H1 (cell line): ENCODE measurements at regions not wholly inside any gene's neighbourhood (a gene's known extent, or its start where the extent isn't known, plus 50 kb on each side); places are given as distances from the start of the nearest gene placed in this dataset.

ENCODE experiments used
- CTCF ChIA-PET: fragments of 300-600 bp; sonication (Branson Sonifier 250); formaldehyde crosslinking; loops from one replicate; lab custom pipeline; 2021; ENCODE audit not compliant: partially characterized antibody; lab: Charles Lee
- POLR2A ChIA-PET: fragments of 300-600 bp; sonication (Branson Sonifier 250); formaldehyde crosslinking; loops from one replicate; lab custom pipeline; 2021; ENCODE audit warnings: inconsistent platforms; ENCODE audit not compliant: partially characterized antibody; lab: Charles Lee
- DNase-seq, 2 experiments: peaks; one replicate each; pipeline versions ENCODE4 v3.0.0 to v3.0.0-alpha.2; 2010 to 2022; ENCODE audit warnings: low spot score in 2 of 2, low read depth in 1 of 2, mixed read lengths in 1 of 2
- FAIRE-seq: peaks from 2 replicates; lab custom pipeline; 2011; peaks lifted over from hg19 to GRCh38; lab: Jason Lieb, UNC
- H2AFZ ChIP-seq: 2 replicates; pipeline ENCODE4 v1.8.1; 2012; ENCODE audit warnings: low read length, inconsistent platforms
- H2AK5ac ChIP-seq: 2 replicates; pipeline ENCODE4 v1.6.1; 2013; ENCODE audit warnings: low read depth, low read length
- H2BK120ac ChIP-seq: replicated peaks from 2 replicates; pipeline ENCODE3; 2013; ENCODE audit warnings: low read depth, low read length, inconsistent platforms
- H2BK12ac ChIP-seq: 2 replicates; pipeline ENCODE4 v1.6.1; 2013; ENCODE audit warnings: low read depth, low read length
- H2BK15ac ChIP-seq: 2 replicates; pipeline ENCODE4 v1.6.1; 2013; ENCODE audit warnings: low read length
- H2BK20ac ChIP-seq: 2 replicates; pipeline ENCODE4 v1.6.1; 2013; ENCODE audit warnings: low read length
- H2BK5ac ChIP-seq: 2 replicates; pipeline ENCODE4 v1.6.1; 2013; ENCODE audit warnings: low read depth, low read length
- H3K14ac ChIP-seq: 2 replicates; pipeline ENCODE4 v1.6.1; 2013; ENCODE audit warnings: inconsistent platforms; ENCODE audit not compliant: insufficient read length
- H3K18ac ChIP-seq: 2 replicates; pipeline ENCODE4 v1.6.1; 2013; ENCODE audit warnings: low read length; ENCODE audit errors: extremely low read depth
- H3K23ac ChIP-seq: 2 replicates; pipeline ENCODE4 v1.6.1; 2013; ENCODE audit warnings: inconsistent platforms; ENCODE audit not compliant: insufficient read length
- H3K23me2 ChIP-seq: 2 replicates; pipeline ENCODE4 v1.6.1; 2013; ENCODE audit warnings: low read depth, low read length
- H3K27ac ChIP-seq: 2 replicates; pipeline ENCODE4 v1.6.1; 2011; ENCODE audit warnings: low read depth, low read length, inconsistent platforms
- H3K27me3 ChIP-seq, 4 experiments: replicated peaks in 1 of 4; 1 replicate in 1 of 4; 2 replicates in 3 of 4; pipeline versions ENCODE4 v1.6.1 to v1.8.1; 2011 to 2013; ENCODE audit warnings: low read length in 3 of 4, mild to moderate bottlenecking in 3 of 4, inconsistent platforms in 2 of 4, mixed read lengths in 2 of 4, moderate library complexity in 1 of 4; ENCODE audit not compliant: control insufficient read depth in 3 of 4, insufficient read depth in 3 of 4; ENCODE audit errors: extremely low read depth in 1 of 4
- H3K36me3 ChIP-seq, 4 experiments: 2 replicates each; pipeline versions ENCODE4 v1.6.1 to v1.8.1; 2011 to 2013; ENCODE audit warnings: mild to moderate bottlenecking in 4 of 4, low read length in 3 of 4, moderate library complexity in 2 of 4, control low read depth in 1 of 4, inconsistent platforms in 1 of 4; ENCODE audit not compliant: insufficient read depth in 4 of 4, control insufficient read depth in 2 of 4
- H3K4ac ChIP-seq: replicated peaks from 2 replicates; pipeline ENCODE3; 2013; ENCODE audit warnings: low read length, low read depth, mixed read lengths, inconsistent platforms; ENCODE audit not compliant: insufficient read length
- H3K4me1 ChIP-seq, 4 experiments: replicated peaks in 1 of 4; 1 replicate in 1 of 4; 2 replicates in 3 of 4; pipeline versions ENCODE4 v1.6.1 to v1.8.1; 2011 to 2013; ENCODE audit warnings: low read length in 3 of 4, inconsistent platforms in 2 of 4, mixed read lengths in 1 of 4; ENCODE audit not compliant: insufficient read depth in 4 of 4, control insufficient read depth in 3 of 4
- H3K4me2 ChIP-seq, 2 experiments: 2 replicates each; pipeline versions ENCODE4 v1.6.1 to v1.8.1; 2011 to 2013; ENCODE audit warnings: low read depth in 2 of 2, low read length in 2 of 2, control low read depth in 1 of 2, inconsistent platforms in 1 of 2, mild to moderate bottlenecking in 1 of 2; ENCODE audit not compliant: insufficient read depth in 1 of 2
- H3K4me3 ChIP-seq, 4 experiments: fragments of 200-600, 300-600 bp in 1 of 4; sonication (generic), shearing (Covaris generic), sonication (Bioruptor Twin) in 1 of 4; 2 replicates each; pipeline versions ENCODE4 v1.5.1 to v1.8.1; 2011 to 2016; ENCODE audit warnings: low read length in 4 of 4, low read depth in 3 of 4, control low read depth in 2 of 4, inconsistent platforms in 2 of 4, mild to moderate bottlenecking in 2 of 4, mixed read lengths in 1 of 4, moderate library complexity in 1 of 4; ENCODE audit not compliant: insufficient read depth in 2 of 4; ENCODE audit errors: extremely low read depth in 1 of 4
- H3K56ac ChIP-seq: replicated peaks from 2 replicates; pipeline ENCODE3; 2013; ENCODE audit warnings: low read depth, mild to moderate bottlenecking, mixed read lengths, low read length, inconsistent platforms; ENCODE audit not compliant: insufficient read length
- H3K79me1 ChIP-seq: 2 replicates; pipeline ENCODE4 v1.6.1; 2013; ENCODE audit warnings: low read depth, low read length, control low read depth
- H3K79me2 ChIP-seq, 2 experiments: 2 replicates each; pipeline versions ENCODE4 v1.6.1 to v1.8.1; 2012 to 2013; ENCODE audit warnings: low read length in 2 of 2, mild to moderate bottlenecking in 2 of 2, inconsistent platforms in 1 of 2; ENCODE audit not compliant: insufficient read depth in 2 of 2, control insufficient read depth in 1 of 2
- H3K9ac ChIP-seq, 4 experiments: replicated peaks in 1 of 4; 1 replicate in 1 of 4; 2 replicates in 3 of 4; pipeline versions ENCODE4 v1.6.1 to v1.8.1; 2011 to 2013; ENCODE audit warnings: low read depth in 3 of 4, low read length in 3 of 4, control low read depth in 2 of 4, mild to moderate bottlenecking in 2 of 4, moderate library complexity in 2 of 4, inconsistent platforms in 1 of 4; ENCODE audit errors: extremely low read depth in 1 of 4
- H3K9me3 ChIP-seq, 2 experiments: 2 replicates each; pipeline versions ENCODE4 v1.6.1 to v1.8.1; 2012 to 2013; ENCODE audit warnings: mild to moderate bottlenecking in 2 of 2, moderate library complexity in 2 of 2, control low read depth in 1 of 2, inconsistent platforms in 1 of 2, low read depth in 1 of 2, low read length in 1 of 2, mixed read lengths in 1 of 2; ENCODE audit not compliant: insufficient read depth in 2 of 2
- H4K20me1 ChIP-seq, 2 experiments: replicated peaks in 1 of 2; 2 replicates each; pipeline versions ENCODE3 to v1.8.1; 2011 to 2013; ENCODE audit warnings: inconsistent platforms in 2 of 2, low read length in 2 of 2, mild to moderate bottlenecking in 1 of 2; ENCODE audit not compliant: insufficient read depth in 2 of 2, control insufficient read depth in 1 of 2
- H4K5ac ChIP-seq: 2 replicates; pipeline ENCODE4 v1.6.1; 2013; ENCODE audit warnings: low read length, low read depth, mixed read lengths, inconsistent platforms; ENCODE audit not compliant: insufficient read length
- H4K8ac ChIP-seq: 2 replicates; pipeline ENCODE4 v1.8.0; 2013; ENCODE audit warnings: mild to moderate bottlenecking, moderate library complexity, low read length, inconsistent platforms; ENCODE audit not compliant: insufficient read depth; ENCODE audit errors: extremely low read depth
- H4K91ac ChIP-seq: replicated peaks from 2 replicates; pipeline ENCODE3; 2013; ENCODE audit warnings: low read length, mixed read lengths, inconsistent platforms; ENCODE audit not compliant: insufficient read length
- BRCA1 ChIP-seq: IDR thresholded peaks from 2 replicates; pipeline ENCODE4 v1.6.1; 2012; ENCODE audit warnings: low read depth, low read length, improper control_type of control experiment
- CBX5 ChIP-seq: fragments of 300-800, 300-1000 bp; sonication (generic); IDR thresholded peaks from 2 replicates; pipeline ENCODE4 v1.7.1; 2016; ENCODE audit warnings: antibody characterized with exemption, low read length, low read depth
- CREB1 ChIP-seq: IDR thresholded peaks from 2 replicates; pipeline ENCODE4 v1.6.1; 2012; ENCODE audit warnings: inconsistent platforms
- CTBP2 ChIP-seq: IDR thresholded peaks from 2 replicates; pipeline ENCODE4 v1.7.0; 2011; ENCODE audit warnings: borderline replicate concordance, mild to moderate bottlenecking, moderate library complexity, mixed read lengths, low read length; ENCODE audit not compliant: insufficient read depth, insufficient read length
- HDAC2 ChIP-seq, 2 experiments: fragments of 300-600 bp in 1 of 2; sonication (generic) in 1 of 2; IDR thresholded peaks; 2 replicates each; pipeline ENCODE4 v1.6.1; 2011 to 2012; ENCODE audit warnings: low read depth in 2 of 2, low read length in 2 of 2, mild to moderate bottlenecking in 2 of 2, moderate library complexity in 2 of 2, borderline replicate concordance in 1 of 2, inconsistent platforms in 1 of 2
- HDAC6 ChIP-seq: IDR thresholded peaks from one replicate; pipeline ENCODE4 v1.7.1; 2012; ENCODE audit warnings: low read depth, mild to moderate bottlenecking, inconsistent platforms, low read length, moderate library complexity
- JUND ChIP-seq: IDR thresholded peaks from 2 replicates; pipeline ENCODE4 v1.6.1; 2011; ENCODE audit warnings: mild to moderate bottlenecking, improper control_type of control experiment, low read length
- NRF1 ChIP-seq: IDR thresholded peaks from 2 replicates; pipeline ENCODE4 v1.6.1; 2011; ENCODE audit warnings: mild to moderate bottlenecking, low read depth, low read length, improper control_type of control experiment
- RNF2 ChIP-seq: fragments of 200-900, 300-1000 bp; sonication (generic); IDR thresholded peaks from 2 replicates; pipeline ENCODE4 v1.7.1; 2016; ENCODE audit warnings: borderline replicate concordance, low read depth, mild to moderate bottlenecking, antibody characterized with exemption, low read length; ENCODE audit not compliant: poor library complexity, severe bottlenecking; ENCODE audit errors: missing control alignments
- RXRA ChIP-seq: IDR thresholded peaks from 2 replicates; pipeline ENCODE4 v1.6.1; 2011; ENCODE audit warnings: low read depth, mild to moderate bottlenecking, low read length, moderate library complexity; ENCODE audit not compliant: insufficient read depth
- SAP30 ChIP-seq: fragments of 300-600 bp; sonication (generic); IDR thresholded peaks from 2 replicates; pipeline ENCODE4 v1.7.1; 2012; ENCODE audit warnings: low read length, moderate library complexity, mild to moderate bottlenecking, inconsistent platforms; ENCODE audit not compliant: insufficient read depth, insufficient replicate concordance
- TBP ChIP-seq: IDR thresholded peaks from 2 replicates; pipeline ENCODE4 v1.6.1; 2011; ENCODE audit warnings: low read depth, low read length, improper control_type of control experiment
- ZNF274 ChIP-seq: IDR thresholded peaks from 2 replicates; pipeline ENCODE4 v1.7.0; 2012; ENCODE audit warnings: low read length, borderline replicate concordance; ENCODE audit errors: extremely low read depth
- WGBS, 2 experiments: shearing (Covaris generic) in 1 of 2; methylation state at CpG; one replicate each; pipeline versions ENCODE4 v1.1.6 to v1.1.7; 2013 to 2015; ENCODE audit warnings: low lambda C conversion rate in 2 of 2, mixed read lengths in 2 of 2, inconsistent platforms in 1 of 2, low coverage in 1 of 2, missing lambda C conversion rate in 1 of 2; ENCODE audit not compliant: insufficient replicate concordance in 2 of 2, insufficient coverage in 1 of 2, insufficient read length in 1 of 2; ENCODE audit errors: extremely low coverage in 1 of 2, missing lambda C conversion rate in 1 of 2; 5-methylcytosine and 5-hydroxymethylcytosine counted together

DNA sequence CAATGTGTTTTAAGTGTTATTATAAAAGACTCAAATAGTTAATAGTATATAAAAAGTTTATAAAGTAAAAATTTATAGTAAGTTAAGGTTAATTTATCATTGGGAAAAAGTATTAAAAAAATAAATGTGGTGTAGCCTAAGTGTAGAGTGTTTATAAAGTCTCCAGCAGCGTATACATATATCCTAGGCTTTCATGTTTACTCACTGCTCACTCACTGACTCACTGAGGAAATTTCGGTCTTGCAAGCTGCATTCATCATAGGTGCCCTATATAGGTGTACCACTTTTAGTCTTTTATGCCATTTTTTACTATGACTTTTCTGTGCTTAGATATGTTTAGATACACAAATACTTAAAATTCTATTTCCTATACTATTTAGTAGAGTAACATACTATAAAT lies 866.0 kb downstream of the CBLN2 start:
- Histone ChIP-seq H3K36me3 (peaks cover 0 to 2% (median 0%) of the 10 kb centered on the region in 4 experiments; a peak in 1 of 8 replicates), H4K8ac (no peak overlapping the region)

More for the DNA sequence above, 866.0 kb downstream of the CBLN2 start:
- Histone ChIP-seq H3K14ac (no peak overlapping the region), H3K9me3 (peaks cover 67% of the 10 kb centered on the region in 2 experiments), H2BK5ac (no peak overlapping the region), H3K4me3 (no peak overlapping the region), H3K56ac (no peak overlapping the region), H3K18ac (no peak overlapping the region), H3K4me2 (no peak overlapping the region), H3K4me1 (no peaks in the 10 kb centered on the region), H3K27me3 (no peaks in the 10 kb centered on the region), H2AK5ac (no peak overlapping the region), H2BK12ac (no peak overlapping the region), H3K79me2 (no peaks in the 10 kb centered on the region), H2BK15ac (no peak overlapping the region), H4K91ac (no peak overlapping the region), H3K27ac (no peak overlapping the region), H2BK20ac (no peak overlapping the region), H2AFZ (no peak overlapping the region), H3K4ac (no peak overlapping the region), H3K79me1 (no peaks in the 10 kb centered on the region), H4K5ac (no peak overlapping the region), H3K23ac (no peak overlapping the region), H3K9ac (no peak overlapping the region), H4K20me1 (no peaks in the 10 kb centered on the region), H2BK120ac (no peak overlapping the region), H3K23me2 (no peaks in the 10 kb centered on the region)
- POLR2A ChIA-PET = no interaction called here
- no peak for FAIRE-seq
- DNase-seq = no peak
- WGBS, 2 experiments = 74% methylated on average over 2 of the region's 2 CpGs; no CpG with 5 or more reads in 1 of the 2 experiments
- TF ChIP-seq RNF2 = no peak
- no peak for TF ChIP-seq SAP30
- TF ChIP-seq HDAC2 (IDR thresholded peaks at IDR 0.05; ENCODE audit: borderline replicate concordance in 1 of 2, low read depth in 2 of 2, low read length in 2 of 2) = no peak
- no peak for TF ChIP-seq CREB1
- TF ChIP-seq JUND = no peak
- TF ChIP-seq HDAC6 = no peak
- no peak for TF ChIP-seq CBX5
- TF ChIP-seq CTBP2 = no peak
- TF ChIP-seq BRCA1 = no peak
- no peak for TF ChIP-seq RXRA
- no peak for TF ChIP-seq NRF1
- TF ChIP-seq ZNF274 = no peak
- TF ChIP-seq TBP = no peak
- CTCF ChIA-PET = interaction anchor here (1.2 kb wide), 1 partner anchor 13 kb away, joined by 3 read pairs; no protein-coding TSS in a partner anchor
